ENCODE measurements at regions not wholly inside any gene's neighbourhood (a gene's known extent, or its start where the extent isn't known, plus 50 kb on each side); places are given as distances from the start of the nearest gene placed in this dataset.
A peak's percentile ranks its signal among the peaks of the same experiment; 100 is the strongest.

- DNase-seq: no peak
Observed at GRCh38 chr1:209249785-209250440, 333.6 kb upstream of the CAMK1G start.

GRCh38 chr1:209250861-209251636 lies 332.5 kb upstream of the CAMK1G start:
- no peak for DNase-seq

GRCh38 chr1:209256766-209257350 lies 326.7 kb upstream of the CAMK1G start:
- no peak for DNase-seq

GRCh38 chr1:209257454-209257853 lies 326.1 kb upstream of the CAMK1G start:
- no peak for DNase-seq

GRCh38 chr1:209260136-209260535 lies 323.4 kb upstream of the CAMK1G start:
- no peak for DNase-seq

GRCh38 chr1:209262631-209263030 lies 320.9 kb upstream of the CAMK1G start:
- DNase-seq: no peak

- DNase-seq: no peak
Observed at GRCh38 chr1:209265301-209265700, 318.2 kb upstream of the CAMK1G start.

GRCh38 chr1:209266590-209267205 lies 316.8 kb upstream of the CAMK1G start:
- DNase-seq: no peak

- DNase-seq: peak; percentile 46
Observed at GRCh38 chr1:209267968-209268367, 315.5 kb upstream of the CAMK1G start.

- DNase-seq: peak; percentile 22
Observed at GRCh38 chr1:209268479-209268878, 315.0 kb upstream of the CAMK1G start.

GRCh38 chr1:209276321-209276720 lies 307.2 kb upstream of the CAMK1G start:
- DNase-seq: no peak

GRCh38 chr1:209277662-209278061 lies 305.9 kb upstream of the CAMK1G start:
- no peak for DNase-seq

- peak; percentile 29 for DNase-seq
Observed at GRCh38 chr1:209291715-209292114, 291.8 kb upstream of the CAMK1G start.

GRCh38 chr1:209302779-209303568 lies 280.5 kb upstream of the CAMK1G start:
- DNase-seq: no peak

- no peak for DNase-seq
Observed at GRCh38 chr1:209304166-209304565, 279.3 kb upstream of the CAMK1G start.

GRCh38 chr1:209305221-209305954 lies 278.1 kb upstream of the CAMK1G start:
- DNase-seq: no peak

GRCh38 chr1:209307846-209308245 lies 275.7 kb upstream of the CAMK1G start:
- DNase-seq: no peak

- DNase-seq: no peak
Observed at GRCh38 chr1:209309198-209309597, 274.3 kb upstream of the CAMK1G start.

GRCh38 chr1:209311770-209312169 lies 271.7 kb upstream of the CAMK1G start:
- no peak for DNase-seq

- no peak for DNase-seq
Observed at GRCh38 chr1:209316929-209317328, 266.6 kb upstream of the CAMK1G start.

GRCh38 chr1:209318181-209319056 lies 265.1 kb upstream of the CAMK1G start:
- DNase-seq: no peak

All from islet precursor cell (in vitro differentiated cells).